ENCODE measurements at regions not wholly inside any gene's neighbourhood (a gene's known extent, or its start where the extent isn't known, plus 50 kb on each side); places are given as distances from the start of the nearest gene placed in this dataset.

- TF ChIP-seq CTCF (IDR thresholded peaks at IDR 0.05) = no peak
- no peak for TF ChIP-seq IRF3 (IDR thresholded peaks at IDR 0.05; ENCODE audit: low read depth, low read length)
- no peak for TF ChIP-seq ELF1 (IDR thresholded peaks at IDR 0.05)
- no peak for TF ChIP-seq EP300 (IDR thresholded peaks at IDR 0.05; ENCODE audit: borderline replicate concordance in 1 of 2, low read depth in 1 of 2, low read length in 1 of 2)
- no peak for TF ChIP-seq SIN3A (IDR thresholded peaks at IDR 0.05; ENCODE audit: borderline replicate concordance, low read depth, low read length)
- TF ChIP-seq CHD2 (IDR thresholded peaks at IDR 0.05; ENCODE audit: low read length, partially characterized antibody) = no peak
- TF ChIP-seq JUND (IDR thresholded peaks at IDR 0.05) = no peak
- no peak for TF ChIP-seq MXI1 (IDR thresholded peaks at IDR 0.05; ENCODE audit: low read depth, low read length)
- TF ChIP-seq MAX (IDR thresholded peaks at IDR 0.05; ENCODE audit: low read depth) = no peak
- TF ChIP-seq, protein P1, sequence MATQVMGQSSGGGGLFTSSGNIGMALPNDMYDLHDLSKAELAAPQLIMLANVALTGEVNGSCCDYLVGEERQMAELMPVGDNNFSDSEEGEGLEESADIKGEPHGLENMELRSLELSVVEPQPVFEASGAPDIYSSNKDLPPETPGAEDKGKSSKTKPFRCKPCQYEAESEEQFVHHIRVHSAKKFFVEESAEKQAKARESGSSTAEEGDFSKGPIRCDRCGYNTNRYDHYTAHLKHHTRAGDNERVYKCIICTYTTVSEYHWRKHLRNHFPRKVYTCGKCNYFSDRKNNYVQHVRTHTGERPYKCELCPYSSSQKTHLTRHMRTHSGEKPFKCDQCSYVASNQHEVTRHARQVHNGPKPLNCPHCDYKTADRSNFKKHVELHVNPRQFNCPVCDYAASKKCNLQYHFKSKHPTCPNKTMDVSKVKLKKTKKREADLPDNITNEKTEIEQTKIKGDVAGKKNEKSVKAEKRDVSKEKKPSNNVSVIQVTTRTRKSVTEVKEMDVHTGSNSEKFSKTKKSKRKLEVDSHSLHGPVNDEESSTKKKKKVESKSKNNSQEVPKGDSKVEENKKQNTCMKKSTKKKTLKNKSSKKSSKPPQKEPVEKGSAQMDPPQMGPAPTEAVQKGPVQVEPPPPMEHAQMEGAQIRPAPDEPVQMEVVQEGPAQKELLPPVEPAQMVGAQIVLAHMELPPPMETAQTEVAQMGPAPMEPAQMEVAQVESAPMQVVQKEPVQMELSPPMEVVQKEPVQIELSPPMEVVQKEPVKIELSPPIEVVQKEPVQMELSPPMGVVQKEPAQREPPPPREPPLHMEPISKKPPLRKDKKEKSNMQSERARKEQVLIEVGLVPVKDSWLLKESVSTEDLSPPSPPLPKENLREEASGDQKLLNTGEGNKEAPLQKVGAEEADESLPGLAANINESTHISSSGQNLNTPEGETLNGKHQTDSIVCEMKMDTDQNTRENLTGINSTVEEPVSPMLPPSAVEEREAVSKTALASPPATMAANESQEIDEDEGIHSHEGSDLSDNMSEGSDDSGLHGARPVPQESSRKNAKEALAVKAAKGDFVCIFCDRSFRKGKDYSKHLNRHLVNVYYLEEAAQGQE (IDR thresholded peaks at IDR 0.05; ENCODE audit: low read depth, low read length) = no peak
- no peak for TF ChIP-seq EZH2phosphoT487 (IDR thresholded peaks at IDR 0.05; ENCODE audit: borderline replicate concordance, low read depth)
- no peak for TF ChIP-seq FOXJ3 (CRISPR knock-in tag; IDR thresholded peaks at IDR 0.05)
These were observed 247.0 kb upstream of the MKI67 start for GRCh38 chr10:128373071-128373749.
